Kidney tubule cell (primary cell): ENCODE measurements at regions not wholly inside any gene's neighbourhood (a gene's known extent, or its start where the extent isn't known, plus 50 kb on each side); places are given as distances from the start of the nearest gene placed in this dataset.

Experiments used
- DNase-seq: peaks from one replicate; pipeline ENCODE4 v3.0.0-alpha.2; 2018; ENCODE audit warnings: low spot score

DNA sequence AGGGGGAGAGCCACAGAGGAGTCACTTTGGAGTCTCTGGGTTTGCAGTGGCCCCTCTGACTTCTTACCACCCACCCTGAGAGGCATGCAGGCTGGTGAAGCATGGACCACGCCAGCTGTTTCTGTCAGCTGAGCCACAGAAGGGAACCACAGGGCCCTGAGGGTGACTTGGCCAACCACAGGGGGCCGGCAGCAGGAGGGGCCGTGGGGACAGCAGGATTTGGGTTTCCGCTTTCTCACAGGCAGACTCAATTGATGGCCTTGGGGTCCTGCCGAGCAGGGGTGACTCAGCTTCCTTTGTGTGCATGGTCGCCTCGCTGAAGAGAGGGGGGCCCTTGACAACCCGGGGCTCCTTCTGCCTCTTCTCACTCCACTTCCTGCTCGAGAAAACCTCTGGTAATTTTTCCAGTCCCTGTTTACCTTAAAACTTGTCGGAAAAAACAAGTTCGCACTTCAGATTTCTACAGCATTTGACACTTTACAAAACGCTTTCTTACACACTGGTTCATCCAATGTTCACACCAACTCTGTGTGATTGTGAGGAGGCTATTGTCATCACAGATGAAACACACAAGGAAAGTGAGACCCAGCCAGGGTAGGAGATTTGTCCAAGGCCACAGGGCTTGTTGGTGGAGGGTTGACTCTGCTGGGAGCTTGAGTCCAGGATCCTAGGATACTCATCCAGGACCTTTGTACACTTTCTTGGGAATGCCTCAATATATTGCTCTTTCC lies 311.2 kb downstream of the LPIN1 start:
- no peak for DNase-seq

DNA sequence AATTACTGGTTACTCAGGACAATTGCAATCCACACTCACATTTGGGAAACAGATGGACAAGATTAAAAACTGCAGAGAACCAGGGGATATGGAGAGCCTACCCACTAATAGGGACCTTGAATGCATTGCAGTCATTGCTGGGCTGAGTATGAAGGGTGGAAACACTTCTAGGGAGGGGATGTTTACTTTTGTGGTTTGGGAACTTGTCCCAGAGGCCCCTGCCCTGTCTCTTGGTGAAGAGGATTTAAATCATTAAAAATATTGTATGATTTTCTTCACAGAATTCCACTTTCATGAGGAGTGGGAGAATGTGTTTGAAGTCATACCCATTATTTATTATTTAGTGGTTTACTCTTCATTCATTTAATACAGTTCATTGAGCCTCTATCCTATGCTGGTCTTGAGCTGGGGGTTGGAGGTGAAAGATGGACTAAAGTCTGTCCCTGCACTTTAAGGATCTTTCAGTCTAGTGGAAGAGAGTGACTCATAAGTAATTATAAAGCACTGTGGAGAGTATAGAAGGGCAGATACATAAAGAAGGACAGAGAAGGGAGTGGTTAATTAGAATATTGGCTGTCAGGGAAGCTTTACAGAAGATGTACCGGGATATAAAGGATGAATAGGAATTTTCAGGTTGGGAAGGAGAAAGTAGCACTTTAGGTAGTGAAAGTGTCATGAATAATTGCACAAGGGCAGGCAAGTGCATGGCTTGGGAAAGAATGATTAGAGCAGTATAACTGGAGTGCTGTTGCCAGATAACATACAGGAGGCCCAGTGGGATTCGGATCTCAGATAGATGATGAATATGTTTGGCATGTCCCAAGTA lies 313.4 kb downstream of the LPIN1 start:
- DNase-seq, result no peak

DNA sequence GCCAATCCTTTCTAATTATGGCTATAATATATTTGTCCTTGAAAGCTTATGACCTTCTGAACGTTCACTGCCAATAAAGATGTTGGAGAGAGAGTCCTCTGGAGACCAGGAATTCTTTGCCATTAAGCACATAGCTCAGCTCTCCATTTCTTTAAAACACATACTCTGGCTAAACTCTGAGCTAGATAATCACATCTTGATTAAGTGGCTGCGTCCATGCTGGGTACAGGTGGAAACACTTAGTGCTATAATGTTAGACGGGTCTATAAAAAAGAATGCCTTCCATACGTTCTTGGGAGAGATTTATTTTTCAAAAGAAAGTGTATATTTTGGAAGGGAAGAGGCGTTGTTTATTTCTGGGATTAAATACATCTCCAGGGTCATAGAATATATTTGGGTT lies 314.5 kb downstream of the LPIN1 start:
- DNase-seq, result no peak

DNA sequence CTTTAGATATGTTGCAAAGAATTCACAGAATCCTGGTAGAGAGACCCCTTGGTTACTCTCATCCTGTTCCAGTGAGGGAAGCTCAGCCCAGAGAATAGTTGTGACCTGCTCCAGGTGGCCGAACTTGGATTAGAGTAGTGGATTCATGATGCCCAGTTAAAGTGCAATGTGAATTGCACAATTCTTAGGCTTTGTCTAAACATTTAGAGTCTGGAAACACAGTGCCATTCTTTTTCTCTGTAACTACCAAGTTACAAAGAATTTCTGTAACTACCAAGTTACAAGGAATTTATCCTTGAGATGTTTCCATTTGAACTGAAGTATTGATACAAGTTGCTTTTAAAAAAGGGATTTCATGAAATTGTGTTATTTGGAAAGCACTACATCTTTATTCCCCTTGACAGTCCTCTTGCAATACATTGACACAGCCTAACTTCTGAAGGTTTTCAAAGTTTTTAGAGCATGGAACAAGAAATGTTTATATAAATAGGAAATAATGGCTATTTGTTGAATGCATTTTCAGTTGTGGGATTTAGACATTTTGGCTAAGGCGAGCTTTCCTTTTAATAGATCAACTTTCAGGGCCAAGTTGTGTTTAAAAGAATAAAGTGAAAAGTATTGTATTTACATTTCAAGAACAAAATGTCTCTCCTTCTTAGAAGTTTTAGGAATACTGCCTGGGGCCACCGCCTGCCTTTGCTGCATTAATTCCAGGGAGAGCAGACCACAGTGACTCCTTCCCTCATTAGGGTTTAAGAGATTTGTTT lies 315.0 kb downstream of the LPIN1 start:
- no peak for DNase-seq

DNA sequence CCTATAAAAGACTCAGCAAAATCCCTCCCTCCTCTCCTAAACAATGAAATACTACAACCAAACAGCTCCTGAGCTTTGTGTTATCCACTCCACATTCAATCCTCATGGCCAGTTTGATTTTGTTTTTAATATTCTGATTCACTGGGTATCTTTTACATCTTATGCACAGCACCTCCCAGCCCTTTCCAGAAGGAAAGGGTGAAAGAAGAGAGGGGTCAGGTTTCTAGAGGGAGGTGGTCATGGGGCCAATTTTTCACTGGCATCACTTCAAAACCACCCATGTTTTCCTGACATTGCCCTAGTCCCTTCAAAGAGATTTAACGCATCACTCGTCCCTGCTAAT lies 315.6 kb downstream of the LPIN1 start:
- DNase-seq, result no peak

DNA sequence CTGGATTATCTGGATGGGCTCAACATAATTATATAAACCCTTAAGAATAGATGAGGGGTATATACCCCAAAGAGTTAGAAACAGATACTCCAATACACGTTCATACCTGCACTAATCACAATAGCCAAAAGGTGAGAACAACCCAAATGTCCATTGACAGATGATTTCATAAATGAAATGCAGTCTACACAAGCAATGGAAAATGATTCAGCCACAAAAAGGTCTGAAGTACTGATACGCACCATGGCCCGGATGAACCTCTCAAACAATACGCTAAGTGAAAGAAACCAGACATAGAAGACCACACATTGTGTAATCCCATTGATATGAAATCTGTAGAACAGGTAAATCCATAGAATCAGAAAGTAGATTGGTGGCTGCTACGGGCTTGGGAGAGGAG lies 316.8 kb downstream of the LPIN1 start:
- no peak for DNase-seq

DNA sequence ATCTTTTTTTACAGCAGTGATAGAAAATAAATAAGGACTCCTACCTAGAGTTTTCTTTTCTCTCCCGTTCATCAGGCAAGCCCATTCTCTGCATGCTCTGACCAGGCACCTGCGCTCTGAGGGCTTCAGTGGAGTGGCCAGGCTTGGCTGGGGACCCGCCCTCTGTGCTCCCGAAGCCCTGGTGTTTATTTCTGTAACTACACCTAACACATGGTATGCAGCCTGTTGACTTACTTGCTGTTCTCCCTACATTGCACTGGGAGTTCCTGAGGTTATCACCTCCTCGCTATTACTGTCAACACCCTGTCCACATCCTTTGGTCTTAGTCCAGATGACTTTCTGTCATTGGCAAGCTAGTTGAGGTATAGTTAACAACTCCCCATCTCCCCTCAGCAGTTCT lies 317.7 kb downstream of the LPIN1 start:
- DNase-seq, result no peak

DNA sequence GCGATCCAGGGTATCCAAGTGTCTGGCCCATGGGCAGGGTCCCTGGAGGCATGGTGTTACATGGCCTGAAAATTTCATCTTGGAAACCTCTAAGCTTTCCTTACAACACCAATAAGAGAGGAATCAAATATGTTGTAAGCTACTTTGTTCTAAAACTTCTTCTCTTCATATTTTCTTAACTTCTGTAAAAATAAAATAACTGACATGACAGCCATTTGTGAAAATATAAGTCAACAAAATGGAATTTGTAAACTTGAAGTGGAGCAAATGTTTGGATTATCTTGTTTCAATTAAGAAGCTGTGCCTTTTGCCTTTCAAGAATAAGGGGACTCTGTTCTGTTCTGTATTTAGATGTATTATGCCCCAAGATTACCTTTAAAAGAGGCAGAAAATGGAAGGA lies 319.7 kb downstream of the LPIN1 start:
- DNase-seq, result no peak

DNA sequence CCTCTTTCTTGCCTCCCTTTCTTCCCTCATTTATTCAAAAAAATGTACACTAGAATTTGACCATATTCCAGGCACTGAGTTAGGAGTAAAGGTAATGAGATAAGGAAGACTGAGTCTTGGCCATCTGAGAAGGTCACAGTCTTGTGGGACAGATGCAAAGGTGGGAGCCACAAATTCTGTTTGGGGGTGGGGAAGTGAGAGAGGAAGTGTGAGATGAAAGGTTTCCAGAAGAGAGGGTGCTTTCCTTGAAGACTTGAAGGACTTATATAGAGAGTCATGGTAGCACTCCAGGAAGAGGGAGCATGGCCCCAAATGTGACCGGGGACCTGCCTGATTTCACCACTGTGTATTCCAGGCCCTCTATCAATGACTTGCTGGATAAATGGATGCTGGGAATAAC lies 320.6 kb downstream of the LPIN1 start:
- DNase-seq, result no peak

DNA sequence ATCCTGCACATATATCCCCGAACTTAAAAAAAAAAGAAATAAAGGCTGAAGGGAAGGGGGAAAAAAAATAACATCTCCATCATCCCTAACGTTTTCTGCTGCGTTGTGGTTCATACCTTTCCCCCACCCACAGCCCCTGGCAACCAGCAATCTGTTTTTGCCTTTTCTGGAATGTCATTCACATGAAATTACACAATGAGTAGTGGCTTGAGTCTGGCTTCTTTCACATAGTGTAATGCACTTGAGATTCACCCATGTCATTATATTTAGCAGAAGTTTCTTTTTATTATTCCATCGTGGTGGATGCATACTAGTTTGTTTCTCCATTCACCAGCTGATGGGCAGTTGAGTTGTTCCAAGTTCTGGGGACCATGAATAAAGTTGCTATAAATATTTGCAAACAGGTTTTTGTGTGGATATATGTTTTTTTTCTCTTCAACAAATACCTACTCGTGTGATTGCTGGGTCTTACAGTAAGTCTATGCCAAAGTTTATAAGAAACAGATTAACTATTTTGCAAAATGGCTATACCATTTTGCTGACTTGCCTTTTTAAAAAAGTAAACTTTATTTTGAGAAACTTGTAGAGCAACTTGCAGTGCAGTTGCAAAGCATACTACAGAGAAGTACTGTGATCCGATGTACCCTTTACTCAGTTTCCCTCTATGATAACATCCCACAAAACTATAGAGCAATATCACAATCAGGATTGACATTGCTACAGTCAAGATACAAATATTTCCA lies 322.5 kb downstream of the LPIN1 start:
- DNase-seq, result no peak

DNA sequence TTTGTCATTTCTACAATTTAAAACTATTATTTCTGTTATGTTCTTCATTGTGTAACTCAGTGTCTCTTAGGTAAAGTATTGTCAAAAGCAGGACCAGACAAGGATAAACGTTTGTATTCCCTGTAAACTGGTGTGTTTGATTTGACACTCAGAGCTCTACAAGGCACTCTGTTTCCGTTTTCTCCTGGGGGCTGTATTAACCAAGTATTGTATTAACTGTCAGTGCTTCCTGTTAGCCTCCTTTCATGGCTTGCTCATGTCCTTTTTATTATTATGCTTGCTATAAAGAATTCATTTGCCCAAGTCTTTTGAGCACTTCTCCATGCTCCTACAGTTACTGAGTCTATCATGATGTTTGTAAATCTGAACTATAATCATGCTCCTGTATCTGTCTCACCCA lies 323.7 kb downstream of the LPIN1 start:
- no peak for DNase-seq

DNA sequence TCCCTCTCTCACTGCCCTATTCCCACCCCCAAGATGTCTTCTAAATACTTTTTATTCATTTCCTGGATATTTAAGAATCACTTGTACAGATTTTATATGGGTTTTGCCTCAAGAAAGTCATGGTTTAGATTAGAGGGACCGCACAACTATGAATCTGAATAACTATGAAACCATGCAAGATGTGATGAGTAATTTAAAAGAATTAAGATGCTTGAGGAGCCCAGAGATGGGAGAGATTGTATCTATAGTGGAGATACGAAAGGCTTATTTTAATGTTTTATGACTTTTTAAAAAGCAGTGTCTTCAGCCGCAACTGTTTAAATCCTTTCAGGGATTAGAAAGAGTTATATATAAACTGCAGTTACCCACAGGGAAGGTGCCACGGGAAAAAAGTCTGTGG lies 324.1 kb downstream of the LPIN1 start:
- no peak for DNase-seq

DNA sequence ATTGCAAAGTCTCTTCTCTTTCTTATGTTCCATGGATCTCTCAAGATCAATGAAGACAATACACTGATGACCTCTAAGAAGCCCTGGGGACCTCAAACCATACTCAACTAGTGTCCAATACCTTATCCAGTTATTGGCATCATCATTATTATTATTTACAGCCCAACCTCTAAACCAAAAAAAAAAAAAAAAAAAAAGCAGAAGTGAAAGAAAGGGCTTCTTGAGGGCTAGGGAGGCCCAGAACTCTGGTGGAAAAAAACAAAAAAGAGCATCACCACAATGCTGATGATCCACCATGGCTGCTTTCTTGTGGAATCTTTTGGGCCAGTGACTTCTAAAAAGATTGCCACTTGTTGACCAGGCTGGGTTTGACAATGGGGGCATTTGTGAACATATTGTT lies 324.9 kb downstream of the LPIN1 start:
- no peak for DNase-seq

DNA sequence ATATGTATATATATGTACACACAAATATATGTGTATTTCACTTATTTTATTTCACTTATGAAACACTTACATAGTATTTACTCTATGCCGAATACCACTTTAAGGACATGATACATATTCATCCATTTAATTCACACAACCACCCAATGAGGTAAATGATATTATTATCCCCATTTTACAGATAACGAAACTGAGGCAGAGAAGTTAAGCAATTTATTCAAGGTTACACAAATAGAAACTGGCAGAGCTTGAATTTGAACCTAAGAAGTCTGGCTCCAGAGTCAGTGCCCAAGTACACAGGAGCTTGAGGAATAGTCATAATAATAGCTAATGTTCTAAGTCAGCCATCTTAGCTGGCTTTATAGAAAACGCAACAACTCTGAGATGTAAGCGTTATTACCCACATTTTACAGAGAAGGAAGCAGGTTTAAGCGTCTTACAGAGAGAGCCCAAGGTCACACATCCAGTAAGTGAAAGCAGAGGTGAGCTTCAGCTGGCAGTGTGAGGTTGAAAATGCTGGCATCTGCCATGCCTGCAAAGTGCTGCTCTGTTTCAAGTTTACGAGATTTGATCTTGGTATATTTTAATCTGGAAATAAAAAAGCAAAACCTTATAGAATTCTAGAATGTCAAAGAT lies 326.9 kb downstream of the LPIN1 start:
- DNase-seq, result no peak

DNA sequence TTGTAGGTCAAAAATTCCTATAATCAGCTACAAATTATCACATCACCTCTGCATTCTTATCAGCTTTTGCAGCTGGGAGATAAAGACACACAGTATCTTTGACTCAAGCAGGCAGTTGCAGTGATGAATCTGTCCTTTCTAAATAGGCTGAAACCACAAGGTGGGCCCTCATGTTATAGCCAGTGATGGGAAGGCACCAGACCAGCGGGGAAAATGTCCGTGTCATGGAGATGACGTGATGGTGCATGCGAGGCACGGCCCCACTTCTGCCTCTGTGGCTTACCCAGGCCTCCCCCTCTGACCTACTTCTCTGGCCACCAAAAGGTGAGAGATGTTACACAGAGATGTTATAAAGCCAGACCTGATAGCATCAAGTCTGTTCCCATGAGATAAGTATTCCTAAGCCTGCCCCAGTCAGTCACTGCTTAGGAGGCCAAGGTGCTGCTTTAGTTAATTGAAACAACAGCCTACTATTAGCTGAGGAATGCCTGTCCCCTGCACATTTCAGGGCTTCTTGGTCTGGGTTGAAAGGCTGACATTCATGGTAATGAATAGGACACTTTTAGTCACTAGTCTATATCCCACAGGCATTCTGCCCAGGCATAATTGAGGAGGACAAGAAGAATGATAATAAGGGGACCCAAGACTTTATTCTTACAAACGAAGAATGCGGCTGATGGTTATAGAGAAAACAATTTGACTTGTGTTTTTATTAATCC lies 327.9 kb downstream of the LPIN1 start:
- no peak for DNase-seq

DNA sequence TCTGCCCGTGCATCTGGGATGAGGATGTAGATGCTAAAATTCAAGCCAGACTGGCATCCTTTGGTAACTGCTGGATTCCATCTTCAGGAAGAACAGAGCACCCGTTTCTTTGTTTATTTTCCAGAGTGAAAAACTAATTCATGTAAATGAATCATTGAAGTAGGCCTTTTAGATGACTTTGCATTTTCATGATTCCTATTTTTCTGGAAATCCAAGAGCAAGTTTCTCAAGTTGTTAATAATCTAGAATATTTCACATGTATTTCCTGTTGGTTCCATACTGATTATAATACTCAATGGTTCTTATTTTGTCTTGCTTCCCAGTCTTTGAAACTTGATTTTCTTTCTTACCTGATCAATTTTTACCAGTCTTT lies 328.4 kb downstream of the LPIN1 start:
- no peak for DNase-seq

DNA sequence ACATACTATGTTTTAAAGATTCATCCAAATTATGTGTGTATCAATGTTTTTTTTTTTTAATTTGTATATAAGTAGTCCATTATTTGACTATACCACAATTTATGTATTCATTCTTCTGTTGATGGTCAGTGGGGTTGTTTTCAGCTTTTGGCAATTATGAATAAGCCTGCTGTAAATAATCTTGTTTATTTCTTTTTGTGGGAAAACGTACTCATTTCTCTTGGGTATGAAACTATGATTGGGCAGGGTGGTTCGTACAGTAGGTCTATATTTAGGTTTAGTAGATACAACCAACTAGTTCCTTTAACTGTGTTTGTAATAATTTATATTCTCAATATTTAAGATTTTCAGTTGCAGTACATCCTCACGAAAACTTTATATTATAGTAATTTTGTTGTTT lies 329.2 kb downstream of the LPIN1 start:
- DNase-seq, result no peak

DNA sequence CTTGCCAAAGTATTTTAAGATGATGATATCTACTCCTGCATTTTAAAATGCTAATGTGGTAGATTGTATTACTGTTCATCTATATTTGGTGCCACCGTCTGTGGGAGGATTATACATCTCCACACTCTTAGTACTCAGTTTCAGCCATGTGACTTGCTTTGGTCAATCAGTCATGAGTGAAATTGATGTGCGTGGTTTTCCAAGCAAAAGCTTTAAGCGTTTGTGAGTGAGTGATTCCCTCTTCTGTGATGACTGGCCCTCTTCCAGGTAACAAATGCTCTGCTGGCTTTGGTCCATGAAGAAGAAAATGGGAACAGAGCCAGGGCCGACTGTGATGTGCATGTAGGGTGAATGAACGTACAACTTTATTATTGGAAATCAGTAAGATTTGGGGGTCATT lies 330.4 kb downstream of the LPIN1 start:
- peak; percentile 82 for DNase-seq

DNA sequence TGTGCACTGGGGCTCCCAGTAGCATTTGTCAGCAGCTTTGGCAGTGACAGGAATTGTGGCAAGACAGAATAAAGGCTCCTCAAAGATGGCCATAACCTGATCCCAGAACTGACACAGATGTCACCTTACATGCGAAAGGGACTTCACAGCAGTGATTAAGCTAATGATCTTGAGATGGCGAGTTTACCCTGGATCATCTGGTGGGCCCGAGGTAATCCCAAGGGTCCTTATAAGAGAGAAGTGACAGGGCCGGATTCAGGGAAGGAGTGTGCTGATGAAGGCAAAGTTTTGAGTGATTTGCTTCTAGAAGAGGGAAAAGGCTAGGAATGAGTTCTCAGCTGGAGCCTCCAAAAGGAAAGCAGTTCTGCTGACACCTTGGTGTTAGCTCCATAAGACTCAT lies 333.9 kb downstream of the LPIN1 start:
- no peak for DNase-seq

DNA sequence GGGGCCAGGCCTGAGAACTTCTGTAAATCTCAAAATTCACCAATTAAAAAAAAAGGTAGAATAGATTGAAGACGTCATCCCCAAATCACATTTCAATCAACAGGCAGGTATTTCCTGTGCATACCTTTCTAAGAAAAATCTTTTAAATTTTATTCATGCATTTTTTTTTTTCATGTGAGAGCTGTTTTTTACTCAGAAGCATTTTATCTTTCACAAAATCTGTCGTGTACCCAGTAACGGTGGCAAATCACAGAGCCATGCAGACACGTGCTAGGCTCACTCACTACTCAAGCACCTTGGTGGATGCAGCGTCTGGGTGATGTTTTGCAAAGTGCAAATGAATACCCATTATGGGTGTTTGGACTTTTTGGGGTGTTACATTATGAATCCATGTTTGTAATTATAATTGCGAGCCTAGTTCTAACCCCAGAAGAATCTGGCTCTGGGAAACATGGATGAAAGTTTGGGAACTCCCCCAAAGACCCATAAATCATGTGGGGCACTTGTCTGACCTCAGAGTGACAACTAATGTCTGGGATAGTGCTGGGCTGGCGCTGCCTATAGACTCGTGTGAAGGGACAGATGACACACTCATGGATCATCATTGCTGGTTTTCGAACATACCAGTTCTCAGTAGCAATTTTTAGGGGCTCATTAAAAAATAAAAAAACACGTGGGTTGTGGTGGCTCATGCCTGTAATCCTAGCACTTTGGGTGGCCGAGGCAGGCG lies 335.2 kb downstream of the LPIN1 start:
- no peak for DNase-seq
